ENCODE measurements at regions not wholly inside any gene's neighbourhood (a gene's known extent, or its start where the extent isn't known, plus 50 kb on each side); places are given as distances from the start of the nearest gene placed in this dataset.
"Not testable (repeated sequence)": the region's sequence is repeated elsewhere in the genome, so short reads cannot be mapped to it uniquely, and the experiment has no call there.

- no peak for DNase-seq (ENCODE audit: low read depth in 1 of 2, low spot score in 1 of 2)
Observed at GRCh38 chr14:84085493-84085892, 1444.5 kb upstream of the FLRT2 start.

- no peak for DNase-seq (ENCODE audit: low read depth in 1 of 2, low spot score in 1 of 2)
Observed at GRCh38 chr14:84086714-84087113, 1443.2 kb upstream of the FLRT2 start.

- no peak for DNase-seq (ENCODE audit: low read depth in 1 of 2, low spot score in 1 of 2)
Observed at GRCh38 chr14:84087986-84088531, 1441.9 kb upstream of the FLRT2 start.

GRCh38 chr14:84090837-84091236 lies 1439.1 kb upstream of the FLRT2 start:
- DNase-seq (ENCODE audit: low read depth in 1 of 2, low spot score in 1 of 2), result no peak

GRCh38 chr14:84095681-84096080 lies 1434.3 kb upstream of the FLRT2 start:
- DNase-seq (ENCODE audit: low read depth in 1 of 2, low spot score in 1 of 2), result no peak

- DNase-seq (ENCODE audit: low read depth in 1 of 2, low spot score in 1 of 2), result no peak
Observed at GRCh38 chr14:84098261-84098660, 1431.7 kb upstream of the FLRT2 start.

GRCh38 chr14:84099560-84099959 lies 1430.4 kb upstream of the FLRT2 start:
- DNase-seq (ENCODE audit: low read depth in 1 of 2, low spot score in 1 of 2), result not testable (repeated sequence)

- DNase-seq (ENCODE audit: low read depth in 1 of 2, low spot score in 1 of 2), result no peak
Observed at GRCh38 chr14:84107835-84108343, 1422.1 kb upstream of the FLRT2 start.

- no peak for DNase-seq (ENCODE audit: low read depth in 1 of 2, low spot score in 1 of 2)
Observed at GRCh38 chr14:84108746-84109457, 1421.0 kb upstream of the FLRT2 start.

GRCh38 chr14:84112589-84112988 lies 1417.4 kb upstream of the FLRT2 start:
- no peak for DNase-seq (ENCODE audit: low read depth in 1 of 2, low spot score in 1 of 2)

- no peak for DNase-seq (ENCODE audit: low read depth in 1 of 2, low spot score in 1 of 2)
Observed at GRCh38 chr14:84125676-84126075, 1404.3 kb upstream of the FLRT2 start.

GRCh38 chr14:84127495-84127894 lies 1402.4 kb upstream of the FLRT2 start:
- DNase-seq (ENCODE audit: low read depth in 1 of 2, low spot score in 1 of 2), result no peak

- DNase-seq (ENCODE audit: low read depth in 1 of 2, low spot score in 1 of 2), result no peak
Observed at GRCh38 chr14:84128050-84128449, 1401.9 kb upstream of the FLRT2 start.

- DNase-seq (ENCODE audit: low read depth in 1 of 2, low spot score in 1 of 2), result no peak
Observed at GRCh38 chr14:84129007-84129406, 1400.9 kb upstream of the FLRT2 start.

GRCh38 chr14:84129941-84130340 lies 1400.0 kb upstream of the FLRT2 start:
- no peak for DNase-seq (ENCODE audit: low read depth in 1 of 2, low spot score in 1 of 2)

- DNase-seq (ENCODE audit: low read depth in 1 of 2, low spot score in 1 of 2), result no peak
Observed at GRCh38 chr14:84131924-84132323, 1398.0 kb upstream of the FLRT2 start.

GRCh38 chr14:84144166-84144565 lies 1385.8 kb upstream of the FLRT2 start:
- DNase-seq (ENCODE audit: low read depth in 1 of 2, low spot score in 1 of 2), result no peak

GRCh38 chr14:84152452-84152851 lies 1377.5 kb upstream of the FLRT2 start:
- no peak for DNase-seq (ENCODE audit: low read depth in 1 of 2, low spot score in 1 of 2)

GRCh38 chr14:84162633-84163032 lies 1367.3 kb upstream of the FLRT2 start:
- no peak for DNase-seq (ENCODE audit: low read depth in 1 of 2, low spot score in 1 of 2)

GRCh38 chr14:84167026-84167425 lies 1362.9 kb upstream of the FLRT2 start:
- DNase-seq (ENCODE audit: low read depth in 1 of 2, low spot score in 1 of 2), result no peak

- DNase-seq (ENCODE audit: low read depth in 1 of 2, low spot score in 1 of 2), result no peak
Observed at GRCh38 chr14:84180336-84180735, 1349.6 kb upstream of the FLRT2 start.

- DNase-seq (ENCODE audit: low read depth in 1 of 2, low spot score in 1 of 2), result no peak
Observed at GRCh38 chr14:84181072-84181471, 1348.9 kb upstream of the FLRT2 start.

- no peak for DNase-seq (ENCODE audit: low read depth in 1 of 2, low spot score in 1 of 2)
Observed at GRCh38 chr14:84195514-84195913, 1334.4 kb upstream of the FLRT2 start.

Data from activated CD4-positive, alpha-beta T cell treated with anti-CD3 and anti-CD28 coated beads, Interleukin-2, amount 50 U/mL, for 24 hours (primary cell).